Endothelial cell (in vitro differentiated cells): ENCODE measurements at regions not wholly inside any gene's neighbourhood (a gene's known extent, or its start where the extent isn't known, plus 50 kb on each side); places are given as distances from the start of the nearest gene placed in this dataset.

Experiments
- DNase-seq: peaks from one replicate; pipeline ENCODE4 v3.0.0; 2021; ENCODE audit warnings: low spot score
- H3K27ac Mint-ChIP-seq: one replicate; pipeline ENCODE4 v1.8.0; 2021; ENCODE audit warnings: mixed read lengths, inconsistent platforms; ENCODE audit not compliant: unreplicated experiment
- H3K27me3 Mint-ChIP-seq: one replicate; pipeline ENCODE4 v1.8.0; 2021; ENCODE audit warnings: mild to moderate bottlenecking, moderate library complexity, mixed read lengths, inconsistent platforms; ENCODE audit not compliant: unreplicated experiment
- H3K36me3 Mint-ChIP-seq: one replicate; pipeline ENCODE4 v1.8.0; 2021; ENCODE audit warnings: mild to moderate bottlenecking, low read depth, mixed read lengths, inconsistent platforms; ENCODE audit not compliant: unreplicated experiment
- H3K4me1 Mint-ChIP-seq: one replicate; pipeline ENCODE4 v1.8.0; 2021; ENCODE audit warnings: mild to moderate bottlenecking, mixed read lengths, inconsistent platforms; ENCODE audit not compliant: unreplicated experiment
- H3K4me3 Mint-ChIP-seq: one replicate; pipeline ENCODE4 v1.8.0; 2021; ENCODE audit warnings: mild to moderate bottlenecking, mixed read lengths, inconsistent platforms; ENCODE audit not compliant: unreplicated experiment
- H3K9me3 Mint-ChIP-seq: one replicate; pipeline ENCODE4 v1.8.0; 2021; ENCODE audit warnings: mixed read lengths, inconsistent platforms; ENCODE audit not compliant: unreplicated experiment
- TF ChIP-seq, protein P1 (sequence below): fragments of 200-600 bp; sonication (generic); IDR thresholded peaks from one replicate; pipeline ENCODE4 v1.5.0; 2021; ENCODE audit warnings: antibody characterized with exemption; ENCODE audit not compliant: unreplicated experiment

DNA sequence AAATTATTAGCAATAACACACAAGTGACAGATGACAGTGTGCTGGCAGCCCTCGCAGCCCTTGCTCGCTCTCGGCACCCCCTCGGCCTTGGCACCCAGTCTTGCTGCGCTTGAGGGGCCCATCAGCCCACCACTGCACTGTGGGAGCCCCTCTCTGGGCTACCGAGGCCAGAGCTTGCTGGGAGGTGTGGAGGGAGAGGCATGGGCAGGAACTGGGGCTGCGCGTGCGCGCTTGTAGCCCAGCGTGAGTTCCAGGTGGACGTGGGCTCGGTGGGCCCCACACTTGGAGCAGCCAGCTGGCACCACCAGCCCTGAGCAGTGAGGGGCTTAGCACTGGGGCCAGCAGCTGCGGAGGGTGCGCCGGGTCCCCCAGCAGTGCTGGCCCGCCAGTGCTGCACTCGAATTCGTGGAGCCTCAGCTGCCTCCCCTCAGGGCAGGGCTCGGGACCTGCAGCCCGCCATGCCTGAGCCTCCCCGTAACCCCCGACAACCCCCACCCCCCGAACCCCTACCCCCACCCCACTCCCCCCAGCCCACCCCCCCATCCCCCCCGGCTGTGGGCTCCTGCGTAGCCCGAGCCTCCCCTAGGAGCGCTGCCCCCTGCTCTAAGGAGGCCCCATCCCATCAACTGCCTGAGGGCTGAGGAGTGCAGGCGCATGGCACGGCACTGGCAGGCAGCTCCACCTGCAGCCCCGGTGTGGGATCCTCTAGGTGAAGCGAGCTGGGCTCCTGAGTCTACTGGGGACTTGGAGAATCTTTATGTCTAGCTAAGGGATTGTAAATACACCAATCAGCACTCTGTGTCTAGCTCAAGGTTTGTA, 240.9 kb downstream of the TRIM36 start:
- Mint-ChIP-seq H3K36me3 (no peaks in the 10 kb centered on the region), H3K27ac (no peak overlapping the region), H3K4me3 (no peak overlapping the region), H3K9me3 (no peaks in the 10 kb centered on the region), H3K4me1 (no peaks in the 10 kb centered on the region), H3K27me3 (no peaks in the 10 kb centered on the region)
- TF ChIP-seq, protein P1, sequence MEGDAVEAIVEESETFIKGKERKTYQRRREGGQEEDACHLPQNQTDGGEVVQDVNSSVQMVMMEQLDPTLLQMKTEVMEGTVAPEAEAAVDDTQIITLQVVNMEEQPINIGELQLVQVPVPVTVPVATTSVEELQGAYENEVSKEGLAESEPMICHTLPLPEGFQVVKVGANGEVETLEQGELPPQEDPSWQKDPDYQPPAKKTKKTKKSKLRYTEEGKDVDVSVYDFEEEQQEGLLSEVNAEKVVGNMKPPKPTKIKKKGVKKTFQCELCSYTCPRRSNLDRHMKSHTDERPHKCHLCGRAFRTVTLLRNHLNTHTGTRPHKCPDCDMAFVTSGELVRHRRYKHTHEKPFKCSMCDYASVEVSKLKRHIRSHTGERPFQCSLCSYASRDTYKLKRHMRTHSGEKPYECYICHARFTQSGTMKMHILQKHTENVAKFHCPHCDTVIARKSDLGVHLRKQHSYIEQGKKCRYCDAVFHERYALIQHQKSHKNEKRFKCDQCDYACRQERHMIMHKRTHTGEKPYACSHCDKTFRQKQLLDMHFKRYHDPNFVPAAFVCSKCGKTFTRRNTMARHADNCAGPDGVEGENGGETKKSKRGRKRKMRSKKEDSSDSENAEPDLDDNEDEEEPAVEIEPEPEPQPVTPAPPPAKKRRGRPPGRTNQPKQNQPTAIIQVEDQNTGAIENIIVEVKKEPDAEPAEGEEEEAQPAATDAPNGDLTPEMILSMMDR: no peak
- no peak for DNase-seq

DNA sequence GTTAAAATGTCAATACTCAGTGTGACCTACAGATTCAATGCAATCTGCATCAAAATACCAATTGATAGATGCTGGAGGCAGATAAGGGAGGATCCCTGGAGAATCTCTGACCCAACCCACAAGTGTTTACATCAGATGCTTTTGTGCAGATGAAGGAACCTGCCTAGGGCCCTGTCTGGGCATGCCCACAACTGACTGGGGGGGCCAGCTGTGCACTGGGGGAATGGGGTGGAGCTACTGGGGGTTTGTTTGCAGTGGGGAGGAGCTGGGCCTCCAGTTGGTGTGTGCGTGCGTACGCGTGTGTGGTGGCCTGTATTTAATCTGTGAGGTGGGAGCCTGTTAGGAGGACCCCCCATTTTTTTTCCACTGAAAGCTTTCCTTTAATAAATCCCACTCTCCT, 244.9 kb downstream of the TRIM36 start:
- no peak for DNase-seq
- no peaks in the 10 kb centered on the region for H3K4me1 Mint-ChIP-seq
- H3K36me3 Mint-ChIP-seq: no peaks in the 10 kb centered on the region
- TF ChIP-seq, protein P1: no peak
- no peak overlapping the region for H3K4me3 Mint-ChIP-seq
- H3K27ac Mint-ChIP-seq: no peak overlapping the region
- H3K9me3 Mint-ChIP-seq: no peaks in the 10 kb centered on the region
- no peaks in the 10 kb centered on the region for H3K27me3 Mint-ChIP-seq

DNA sequence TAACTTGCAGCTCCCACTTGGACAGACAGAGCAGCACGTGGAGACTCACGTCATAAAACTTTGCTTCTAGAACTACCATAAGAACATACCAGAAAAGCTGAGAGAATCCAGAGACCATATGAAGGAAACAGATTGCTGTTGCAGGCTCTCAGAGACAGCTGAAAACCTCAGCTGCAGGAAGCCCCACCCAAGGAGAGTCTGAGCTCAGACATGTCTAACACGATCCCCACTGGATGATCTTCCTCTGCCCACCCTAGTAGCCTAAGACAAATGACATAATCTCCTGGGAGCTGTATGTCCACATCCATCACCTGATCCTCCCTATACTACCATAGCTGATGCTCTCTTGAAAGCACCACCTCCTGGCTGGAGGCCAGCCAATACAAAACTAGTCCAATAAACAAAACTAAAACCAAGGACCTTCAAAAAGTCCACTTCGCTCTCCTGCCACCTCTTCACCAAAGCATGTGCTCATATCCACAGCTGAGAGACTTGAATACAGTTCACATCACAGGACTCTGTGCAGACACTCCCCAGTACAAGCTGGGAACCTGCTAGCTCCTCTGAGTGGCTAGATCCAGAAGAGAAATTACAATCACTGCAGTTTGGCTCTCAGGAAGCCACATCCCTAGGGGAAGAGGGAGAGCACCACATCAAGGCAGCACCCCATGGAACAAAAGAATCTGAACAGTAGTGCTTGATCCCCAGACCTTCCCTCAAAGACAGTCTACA, 257.4 kb downstream of the TRIM36 start:
- Mint-ChIP-seq H3K9me3 (no peaks in the 10 kb centered on the region), H3K36me3 (no peaks in the 10 kb centered on the region), H3K4me3 (no peak overlapping the region), H3K27me3 (peaks cover 2% of the 10 kb centered on the region), H3K27ac (no peak overlapping the region), H3K4me1 (no peaks in the 10 kb centered on the region)
- no peak for DNase-seq
- TF ChIP-seq, protein P1: no peak

DNA sequence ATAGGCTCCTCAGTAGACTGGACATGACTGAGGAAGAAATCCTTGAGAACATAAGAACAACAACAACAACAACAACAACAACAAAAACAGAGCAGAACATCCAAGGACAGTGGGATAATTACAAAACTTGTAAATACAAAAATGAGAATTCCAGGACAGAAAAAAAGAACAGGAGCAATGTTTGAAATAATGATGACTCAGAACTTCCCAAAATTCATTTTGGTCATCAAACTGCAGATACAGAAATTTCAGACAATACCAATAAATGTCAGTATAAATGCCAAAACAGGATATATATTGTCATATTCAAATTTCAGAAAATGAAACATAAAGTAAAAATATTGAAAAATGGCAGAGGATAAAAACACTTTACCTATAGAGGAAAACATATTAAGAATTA, 259.0 kb downstream of the TRIM36 start:
- peaks cover 2% of the 10 kb centered on the region for H3K27me3 Mint-ChIP-seq
- peaks cover 6% of the 10 kb centered on the region for H3K9me3 Mint-ChIP-seq
- no peak overlapping the region for H3K27ac Mint-ChIP-seq
- TF ChIP-seq, protein P1: no peak
- H3K36me3 Mint-ChIP-seq: no peaks in the 10 kb centered on the region
- H3K4me3 Mint-ChIP-seq: no peak overlapping the region
- DNase-seq: no peak
- no peaks in the 10 kb centered on the region for H3K4me1 Mint-ChIP-seq

DNA sequence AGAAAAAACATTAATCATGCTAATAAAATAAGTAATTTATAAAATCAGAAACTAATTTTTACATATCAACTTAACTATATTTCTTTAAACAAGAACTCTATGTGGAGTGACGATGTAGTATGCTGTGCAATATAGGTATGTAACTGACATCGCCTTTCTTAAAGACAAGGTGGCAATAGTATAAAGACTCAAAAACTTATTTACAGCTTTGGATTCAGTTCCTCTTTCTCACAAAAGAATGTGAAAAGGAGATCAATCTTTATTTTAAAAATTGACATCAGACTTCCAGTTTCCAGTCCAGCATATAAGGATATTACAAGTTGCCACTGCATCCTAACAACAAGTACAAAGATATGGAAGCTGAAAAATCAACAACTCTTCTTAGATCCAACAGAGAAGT, 260.3 kb downstream of the TRIM36 start:
- H3K27me3 Mint-ChIP-seq: peaks cover 2% of the 10 kb centered on the region
- H3K9me3 Mint-ChIP-seq: peaks cover 6% of the 10 kb centered on the region
- no peak for DNase-seq
- H3K27ac Mint-ChIP-seq: no peak overlapping the region
- H3K36me3 Mint-ChIP-seq: no peaks in the 10 kb centered on the region
- H3K4me1 Mint-ChIP-seq: no peaks in the 10 kb centered on the region
- H3K4me3 Mint-ChIP-seq: no peak overlapping the region
- TF ChIP-seq, protein P1: no peak
